H1 (cell line): ENCODE measurements at regions not wholly inside any gene's neighbourhood (a gene's known extent, or its start where the extent isn't known, plus 50 kb on each side); places are given as distances from the start of the nearest gene placed in this dataset.

Experiments used
- CTCF ChIA-PET: fragments of 300-600 bp; sonication (Branson Sonifier 250); formaldehyde crosslinking; loops from one replicate; lab custom pipeline; 2021; ENCODE audit not compliant: partially characterized antibody; lab: Charles Lee
- POLR2A ChIA-PET: fragments of 300-600 bp; sonication (Branson Sonifier 250); formaldehyde crosslinking; loops from one replicate; lab custom pipeline; 2021; ENCODE audit warnings: inconsistent platforms; ENCODE audit not compliant: partially characterized antibody; lab: Charles Lee
- DNase-seq, 2 experiments: peaks; one replicate each; pipeline versions ENCODE4 v3.0.0 to v3.0.0-alpha.2; 2010 to 2022; ENCODE audit warnings: low spot score in 2 of 2, low read depth in 1 of 2, mixed read lengths in 1 of 2
- FAIRE-seq: peaks from 2 replicates; lab custom pipeline; 2011; peaks lifted over from hg19 to GRCh38; lab: Jason Lieb, UNC
- H2AFZ ChIP-seq: 2 replicates; pipeline ENCODE4 v1.8.1; 2012; ENCODE audit warnings: low read length, inconsistent platforms
- H2AK5ac ChIP-seq: 2 replicates; pipeline ENCODE4 v1.6.1; 2013; ENCODE audit warnings: low read depth, low read length
- H2BK120ac ChIP-seq: replicated peaks from 2 replicates; pipeline ENCODE3; 2013; ENCODE audit warnings: low read depth, low read length, inconsistent platforms
- H2BK12ac ChIP-seq: 2 replicates; pipeline ENCODE4 v1.6.1; 2013; ENCODE audit warnings: low read depth, low read length
- H2BK15ac ChIP-seq: 2 replicates; pipeline ENCODE4 v1.6.1; 2013; ENCODE audit warnings: low read length
- H2BK20ac ChIP-seq: 2 replicates; pipeline ENCODE4 v1.6.1; 2013; ENCODE audit warnings: low read length
- H2BK5ac ChIP-seq: 2 replicates; pipeline ENCODE4 v1.6.1; 2013; ENCODE audit warnings: low read depth, low read length
- H3K14ac ChIP-seq: 2 replicates; pipeline ENCODE4 v1.6.1; 2013; ENCODE audit warnings: inconsistent platforms; ENCODE audit not compliant: insufficient read length
- H3K18ac ChIP-seq: 2 replicates; pipeline ENCODE4 v1.6.1; 2013; ENCODE audit warnings: low read length; ENCODE audit errors: extremely low read depth
- H3K23ac ChIP-seq: 2 replicates; pipeline ENCODE4 v1.6.1; 2013; ENCODE audit warnings: inconsistent platforms; ENCODE audit not compliant: insufficient read length
- H3K23me2 ChIP-seq: 2 replicates; pipeline ENCODE4 v1.6.1; 2013; ENCODE audit warnings: low read depth, low read length
- H3K27ac ChIP-seq: 2 replicates; pipeline ENCODE4 v1.6.1; 2011; ENCODE audit warnings: low read depth, low read length, inconsistent platforms
- H3K27me3 ChIP-seq, 4 experiments: replicated peaks in 1 of 4; 1 replicate in 1 of 4; 2 replicates in 3 of 4; pipeline versions ENCODE4 v1.6.1 to v1.8.1; 2011 to 2013; ENCODE audit warnings: low read length in 3 of 4, mild to moderate bottlenecking in 3 of 4, inconsistent platforms in 2 of 4, mixed read lengths in 2 of 4, moderate library complexity in 1 of 4; ENCODE audit not compliant: control insufficient read depth in 3 of 4, insufficient read depth in 3 of 4; ENCODE audit errors: extremely low read depth in 1 of 4
- H3K36me3 ChIP-seq, 4 experiments: 2 replicates each; pipeline versions ENCODE4 v1.6.1 to v1.8.1; 2011 to 2013; ENCODE audit warnings: mild to moderate bottlenecking in 4 of 4, low read length in 3 of 4, moderate library complexity in 2 of 4, control low read depth in 1 of 4, inconsistent platforms in 1 of 4; ENCODE audit not compliant: insufficient read depth in 4 of 4, control insufficient read depth in 2 of 4
- H3K4ac ChIP-seq: replicated peaks from 2 replicates; pipeline ENCODE3; 2013; ENCODE audit warnings: low read length, low read depth, mixed read lengths, inconsistent platforms; ENCODE audit not compliant: insufficient read length
- H3K4me1 ChIP-seq, 4 experiments: replicated peaks in 1 of 4; 1 replicate in 1 of 4; 2 replicates in 3 of 4; pipeline versions ENCODE4 v1.6.1 to v1.8.1; 2011 to 2013; ENCODE audit warnings: low read length in 3 of 4, inconsistent platforms in 2 of 4, mixed read lengths in 1 of 4; ENCODE audit not compliant: insufficient read depth in 4 of 4, control insufficient read depth in 3 of 4
- H3K4me2 ChIP-seq, 2 experiments: 2 replicates each; pipeline versions ENCODE4 v1.6.1 to v1.8.1; 2011 to 2013; ENCODE audit warnings: low read depth in 2 of 2, low read length in 2 of 2, control low read depth in 1 of 2, inconsistent platforms in 1 of 2, mild to moderate bottlenecking in 1 of 2; ENCODE audit not compliant: insufficient read depth in 1 of 2
- H3K4me3 ChIP-seq, 4 experiments: fragments of 200-600, 300-600 bp in 1 of 4; sonication (generic), shearing (Covaris generic), sonication (Bioruptor Twin) in 1 of 4; 2 replicates each; pipeline versions ENCODE4 v1.5.1 to v1.8.1; 2011 to 2016; ENCODE audit warnings: low read length in 4 of 4, low read depth in 3 of 4, control low read depth in 2 of 4, inconsistent platforms in 2 of 4, mild to moderate bottlenecking in 2 of 4, mixed read lengths in 1 of 4, moderate library complexity in 1 of 4; ENCODE audit not compliant: insufficient read depth in 2 of 4; ENCODE audit errors: extremely low read depth in 1 of 4
- H3K56ac ChIP-seq: replicated peaks from 2 replicates; pipeline ENCODE3; 2013; ENCODE audit warnings: low read depth, mild to moderate bottlenecking, mixed read lengths, low read length, inconsistent platforms; ENCODE audit not compliant: insufficient read length
- H3K79me1 ChIP-seq: 2 replicates; pipeline ENCODE4 v1.6.1; 2013; ENCODE audit warnings: low read depth, low read length, control low read depth
- H3K79me2 ChIP-seq, 2 experiments: 2 replicates each; pipeline versions ENCODE4 v1.6.1 to v1.8.1; 2012 to 2013; ENCODE audit warnings: low read length in 2 of 2, mild to moderate bottlenecking in 2 of 2, inconsistent platforms in 1 of 2; ENCODE audit not compliant: insufficient read depth in 2 of 2, control insufficient read depth in 1 of 2
- H3K9ac ChIP-seq, 4 experiments: replicated peaks in 1 of 4; 1 replicate in 1 of 4; 2 replicates in 3 of 4; pipeline versions ENCODE4 v1.6.1 to v1.8.1; 2011 to 2013; ENCODE audit warnings: low read depth in 3 of 4, low read length in 3 of 4, control low read depth in 2 of 4, mild to moderate bottlenecking in 2 of 4, moderate library complexity in 2 of 4, inconsistent platforms in 1 of 4; ENCODE audit errors: extremely low read depth in 1 of 4
- H3K9me3 ChIP-seq, 2 experiments: 2 replicates each; pipeline versions ENCODE4 v1.6.1 to v1.8.1; 2012 to 2013; ENCODE audit warnings: mild to moderate bottlenecking in 2 of 2, moderate library complexity in 2 of 2, control low read depth in 1 of 2, inconsistent platforms in 1 of 2, low read depth in 1 of 2, low read length in 1 of 2, mixed read lengths in 1 of 2; ENCODE audit not compliant: insufficient read depth in 2 of 2
- H4K20me1 ChIP-seq, 2 experiments: replicated peaks in 1 of 2; 2 replicates each; pipeline versions ENCODE3 to v1.8.1; 2011 to 2013; ENCODE audit warnings: inconsistent platforms in 2 of 2, low read length in 2 of 2, mild to moderate bottlenecking in 1 of 2; ENCODE audit not compliant: insufficient read depth in 2 of 2, control insufficient read depth in 1 of 2
- H4K5ac ChIP-seq: 2 replicates; pipeline ENCODE4 v1.6.1; 2013; ENCODE audit warnings: low read length, low read depth, mixed read lengths, inconsistent platforms; ENCODE audit not compliant: insufficient read length
- H4K8ac ChIP-seq: 2 replicates; pipeline ENCODE4 v1.8.0; 2013; ENCODE audit warnings: mild to moderate bottlenecking, moderate library complexity, low read length, inconsistent platforms; ENCODE audit not compliant: insufficient read depth; ENCODE audit errors: extremely low read depth
- H4K91ac ChIP-seq: replicated peaks from 2 replicates; pipeline ENCODE3; 2013; ENCODE audit warnings: low read length, mixed read lengths, inconsistent platforms; ENCODE audit not compliant: insufficient read length
- CHD2 ChIP-seq: IDR thresholded peaks from 2 replicates; pipeline ENCODE4 v1.6.1; 2012; ENCODE audit warnings: low read length, improper control_type of control experiment
- KDM5A ChIP-seq: fragments of 200-600 bp; IDR thresholded peaks from 2 replicates; pipeline ENCODE4 v1.7.1; 2012; ENCODE audit warnings: mild to moderate bottlenecking, low read length, inconsistent platforms, mixed read lengths
- MAFK ChIP-seq: IDR thresholded peaks from 2 replicates; pipeline ENCODE4 v1.6.1; 2012; ENCODE audit warnings: low read depth, mild to moderate bottlenecking, improper control_type of control experiment, low read length
- RAD21 ChIP-seq, 2 experiments: IDR thresholded peaks in 1 of 2; conservative IDR thresholded peaks in 1 of 2; 2 replicates each; pipeline ENCODE4 v1.6.1; 2011; ENCODE audit warnings: low read depth in 2 of 2, low read length in 2 of 2, improper control_type of control experiment in 1 of 2, inconsistent platforms in 1 of 2, mild to moderate bottlenecking in 1 of 2, moderate library complexity in 1 of 2
- TEAD4 ChIP-seq: IDR thresholded peaks from 2 replicates; pipeline ENCODE4 v1.6.1; 2012; ENCODE audit warnings: low read depth, low read length, inconsistent platforms, mixed read lengths
- WGBS, 2 experiments: shearing (Covaris generic) in 1 of 2; methylation state at CpG; one replicate each; pipeline versions ENCODE4 v1.1.6 to v1.1.7; 2013 to 2015; ENCODE audit warnings: low lambda C conversion rate in 2 of 2, mixed read lengths in 2 of 2, inconsistent platforms in 1 of 2, low coverage in 1 of 2, missing lambda C conversion rate in 1 of 2; ENCODE audit not compliant: insufficient replicate concordance in 2 of 2, insufficient coverage in 1 of 2, insufficient read length in 1 of 2; ENCODE audit errors: extremely low coverage in 1 of 2, missing lambda C conversion rate in 1 of 2; 5-methylcytosine and 5-hydroxymethylcytosine counted together
- TF ChIP-seq, protein P1 (sequence below), 3 experiments: IDR thresholded peaks; 1 replicate in 2 of 3; 2 replicates in 1 of 3; pipeline versions ENCODE4 v1.5.1 to v1.6.1; 2011; ENCODE audit warnings: low read length in 3 of 3, mild to moderate bottlenecking in 3 of 3, inconsistent platforms in 2 of 3, low read depth in 1 of 3, moderate library complexity in 1 of 3; ENCODE audit not compliant: insufficient read depth in 1 of 3; ENCODE audit errors: control extremely low read depth in 1 of 3

DNA sequence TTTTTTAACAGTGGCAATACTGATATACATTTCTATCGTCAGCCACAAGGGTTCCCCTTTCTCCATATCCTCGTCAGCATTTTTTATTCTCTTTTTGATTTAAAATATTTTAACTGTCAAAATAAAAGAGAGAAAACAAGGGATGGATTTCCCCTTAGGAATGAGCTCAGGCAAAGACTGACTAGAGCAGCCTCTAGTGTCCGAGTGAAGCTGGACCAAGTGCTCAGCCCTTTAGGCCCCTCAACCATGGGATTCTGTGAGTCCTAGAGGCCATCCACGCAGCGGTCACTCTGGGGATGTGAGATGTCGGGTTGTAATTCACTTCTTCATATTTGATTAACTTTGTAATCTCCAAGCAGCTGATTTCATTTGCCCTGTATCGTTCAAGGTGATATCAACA, 137.4 kb upstream of the RNF32 start:
- Histone ChIP-seq H3K56ac (no peak overlapping the region), H3K36me3 (no peaks in the 10 kb centered on the region), H3K9me3 (no peaks in the 10 kb centered on the region), H3K9ac (no peak overlapping the region), H4K5ac (no peak overlapping the region), H3K79me2 (no peaks in the 10 kb centered on the region)
- TF ChIP-seq KDM5A = no peak
- no peak for TF ChIP-seq TEAD4
- TF ChIP-seq, protein P1, sequence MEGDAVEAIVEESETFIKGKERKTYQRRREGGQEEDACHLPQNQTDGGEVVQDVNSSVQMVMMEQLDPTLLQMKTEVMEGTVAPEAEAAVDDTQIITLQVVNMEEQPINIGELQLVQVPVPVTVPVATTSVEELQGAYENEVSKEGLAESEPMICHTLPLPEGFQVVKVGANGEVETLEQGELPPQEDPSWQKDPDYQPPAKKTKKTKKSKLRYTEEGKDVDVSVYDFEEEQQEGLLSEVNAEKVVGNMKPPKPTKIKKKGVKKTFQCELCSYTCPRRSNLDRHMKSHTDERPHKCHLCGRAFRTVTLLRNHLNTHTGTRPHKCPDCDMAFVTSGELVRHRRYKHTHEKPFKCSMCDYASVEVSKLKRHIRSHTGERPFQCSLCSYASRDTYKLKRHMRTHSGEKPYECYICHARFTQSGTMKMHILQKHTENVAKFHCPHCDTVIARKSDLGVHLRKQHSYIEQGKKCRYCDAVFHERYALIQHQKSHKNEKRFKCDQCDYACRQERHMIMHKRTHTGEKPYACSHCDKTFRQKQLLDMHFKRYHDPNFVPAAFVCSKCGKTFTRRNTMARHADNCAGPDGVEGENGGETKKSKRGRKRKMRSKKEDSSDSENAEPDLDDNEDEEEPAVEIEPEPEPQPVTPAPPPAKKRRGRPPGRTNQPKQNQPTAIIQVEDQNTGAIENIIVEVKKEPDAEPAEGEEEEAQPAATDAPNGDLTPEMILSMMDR (IDR thresholded peaks at IDR 0.05; ENCODE audit: control extremely low read depth in 1 of 3, insufficient read depth in 1 of 3, low read depth in 1 of 3, low read length in 3 of 3) = peak; percentile 24 to 36 (median 35); a peak in 3 of 4 replicates
- no peak for TF ChIP-seq CHD2
- peak; percentile 52 to 56 for TF ChIP-seq RAD21 (IDR thresholded peaks at IDR 0.05 in 1 of 2, conservative IDR thresholded peaks at IDR 0.05 in 1 of 2; ENCODE audit: low read depth in 2 of 2, low read length in 2 of 2)
- no peak for TF ChIP-seq MAFK
- TF ChIP-seq, all 59 proteins: peak for 2
- no peak overlapping the region for H2BK20ac ChIP-seq
- WGBS, 2 experiments = 74% methylated on average over 7 of the region's 7 CpGs; no CpG with 5 or more reads in 1 of the 2 experiments
- peak; percentile 24 for FAIRE-seq
- no peaks in the 10 kb centered on the region for H3K27me3 ChIP-seq
- ChIA-PET POLR2A (no interaction called here), CTCF (interaction anchor here (1.0 to 1.3 kb wide), 2 partner anchors 34 to 293 kb away, joined by 3 read pairs; no protein-coding TSS in a partner anchor)
- H3K23me2 ChIP-seq = peaks cover 10% of the 10 kb centered on the region; the same call in 1 of the 2 replicates
- H2BK12ac ChIP-seq = no peak overlapping the region
- DNase-seq = no peak
- no peaks in the 10 kb centered on the region; a peak in 1 of 7 replicates for H3K4me1 ChIP-seq
- no peak overlapping the region for H3K4ac ChIP-seq
- no peak overlapping the region for H4K91ac ChIP-seq
- H3K18ac ChIP-seq = no peak overlapping the region
- H2AK5ac ChIP-seq = no peak overlapping the region
- no peaks in the 10 kb centered on the region for H3K79me1 ChIP-seq
- no peak overlapping the region for H3K23ac ChIP-seq
- no peak overlapping the region for H2BK15ac ChIP-seq
- peaks cover 0 to 6% of the 10 kb centered on the region in 2 experiments for H4K20me1 ChIP-seq
- H2BK120ac ChIP-seq = no peak overlapping the region
- no peak overlapping the region for H3K4me3 ChIP-seq
- H4K8ac ChIP-seq = no peak overlapping the region
- no peak overlapping the region for H2BK5ac ChIP-seq
- no peak overlapping the region for H3K4me2 ChIP-seq
- no peak overlapping the region for H3K14ac ChIP-seq
- no peak overlapping the region for H3K27ac ChIP-seq
- no peak overlapping the region for H2AFZ ChIP-seq
